HFF-Myc (cell line): ENCODE measurements at regions not wholly inside any gene's neighbourhood (a gene's known extent, or its start where the extent isn't known, plus 50 kb on each side); places are given as distances from the start of the nearest gene placed in this dataset.
A peak's percentile ranks its signal among the peaks of the same experiment; 100 is the strongest.

Experiments
- DNase-seq: peaks from one replicate; pipeline ENCODE4 v3.0.0-alpha.2; 2011; ENCODE audit warnings: low read depth; ENCODE audit errors: extremely low read depth
- H3K4me3 ChIP-seq: replicated peaks from 2 replicates; pipeline ENCODE4 v1.5.1; 2011; ENCODE audit warnings: low read depth, mild to moderate bottlenecking, control low read depth, low read length
- TF ChIP-seq, protein P1 (sequence below): IDR thresholded peaks from 2 replicates; pipeline ENCODE4 v1.5.1; 2012; ENCODE audit warnings: mild to moderate bottlenecking, low read depth, low read length, control low read depth; ENCODE audit errors: missing control alignments

DNA sequence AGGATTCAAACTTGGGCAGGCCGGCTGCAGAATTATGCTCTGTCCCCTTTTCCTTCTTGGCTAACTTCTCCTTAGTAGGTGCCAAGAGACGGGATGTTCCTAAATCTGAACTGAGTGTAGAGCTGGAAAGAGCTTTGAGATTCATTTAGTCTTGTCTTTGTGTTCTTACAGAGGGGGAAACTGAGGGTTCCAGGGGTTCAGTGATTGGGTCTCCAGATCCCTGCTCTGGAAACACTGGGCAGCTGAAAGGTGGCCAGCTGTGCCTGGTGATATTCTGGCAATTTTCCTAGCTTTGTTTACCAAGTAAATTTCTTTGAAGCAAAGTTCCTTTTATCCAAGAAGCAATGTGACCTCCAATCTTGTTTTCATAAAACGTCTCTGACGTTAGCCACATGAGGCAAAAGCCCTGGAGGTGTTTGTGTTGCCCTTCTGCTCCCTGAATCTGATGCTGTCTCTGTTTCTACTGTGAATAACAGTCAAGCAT is 288.7 kb downstream of the ZSWIM6 start:
- no peak overlapping the region for H3K4me3 ChIP-seq
- no peak for DNase-seq
- TF ChIP-seq, protein P1, sequence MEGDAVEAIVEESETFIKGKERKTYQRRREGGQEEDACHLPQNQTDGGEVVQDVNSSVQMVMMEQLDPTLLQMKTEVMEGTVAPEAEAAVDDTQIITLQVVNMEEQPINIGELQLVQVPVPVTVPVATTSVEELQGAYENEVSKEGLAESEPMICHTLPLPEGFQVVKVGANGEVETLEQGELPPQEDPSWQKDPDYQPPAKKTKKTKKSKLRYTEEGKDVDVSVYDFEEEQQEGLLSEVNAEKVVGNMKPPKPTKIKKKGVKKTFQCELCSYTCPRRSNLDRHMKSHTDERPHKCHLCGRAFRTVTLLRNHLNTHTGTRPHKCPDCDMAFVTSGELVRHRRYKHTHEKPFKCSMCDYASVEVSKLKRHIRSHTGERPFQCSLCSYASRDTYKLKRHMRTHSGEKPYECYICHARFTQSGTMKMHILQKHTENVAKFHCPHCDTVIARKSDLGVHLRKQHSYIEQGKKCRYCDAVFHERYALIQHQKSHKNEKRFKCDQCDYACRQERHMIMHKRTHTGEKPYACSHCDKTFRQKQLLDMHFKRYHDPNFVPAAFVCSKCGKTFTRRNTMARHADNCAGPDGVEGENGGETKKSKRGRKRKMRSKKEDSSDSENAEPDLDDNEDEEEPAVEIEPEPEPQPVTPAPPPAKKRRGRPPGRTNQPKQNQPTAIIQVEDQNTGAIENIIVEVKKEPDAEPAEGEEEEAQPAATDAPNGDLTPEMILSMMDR: no peak

DNA sequence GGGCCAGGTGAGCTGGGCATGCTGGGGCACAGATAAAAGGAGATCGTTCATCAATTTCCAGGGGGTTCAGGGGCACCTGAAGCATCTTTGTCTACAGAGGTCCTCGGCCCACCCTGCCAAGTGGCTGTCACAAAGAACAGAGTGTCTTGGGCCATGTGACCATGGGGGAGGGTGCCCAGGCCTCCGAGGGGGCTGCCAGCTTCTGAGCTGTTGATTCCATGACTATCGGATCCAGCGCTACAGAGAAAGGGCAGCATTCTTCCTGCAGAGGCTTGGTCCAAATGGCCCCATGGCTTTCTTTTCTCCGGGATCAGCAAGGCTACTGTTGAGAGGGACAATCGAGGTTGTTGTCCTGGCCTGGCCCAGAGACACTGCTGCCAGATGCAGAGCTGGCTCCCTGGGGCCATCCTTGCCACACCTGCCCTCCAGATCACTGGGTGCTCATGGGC is 289.2 kb downstream of the ZSWIM6 start:
- TF ChIP-seq, protein P1: no peak
- H3K4me3 ChIP-seq: no peak overlapping the region
- no peak for DNase-seq

DNA sequence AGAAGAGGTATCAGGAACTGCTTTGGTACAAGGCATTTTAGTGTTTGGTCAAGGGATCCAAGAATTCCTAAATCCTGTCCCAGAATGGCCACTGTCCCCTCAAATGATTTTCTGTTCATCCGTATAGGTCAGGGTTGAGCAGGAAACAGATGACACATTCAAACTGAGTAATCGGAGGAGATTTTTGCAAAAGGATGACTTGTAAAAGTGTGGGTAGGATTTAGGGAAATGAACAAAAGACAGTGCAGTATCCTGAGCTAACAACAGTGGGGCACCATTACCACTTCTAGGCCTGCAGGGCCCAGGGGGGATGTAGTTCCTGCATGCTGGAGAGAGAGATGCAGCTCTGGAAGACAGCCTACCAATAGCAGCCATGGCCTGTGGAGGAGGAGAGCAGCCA is 290.1 kb downstream of the ZSWIM6 start:
- TF ChIP-seq, protein P1: no peak
- no peak for DNase-seq
- H3K4me3 ChIP-seq: no peak overlapping the region

DNA sequence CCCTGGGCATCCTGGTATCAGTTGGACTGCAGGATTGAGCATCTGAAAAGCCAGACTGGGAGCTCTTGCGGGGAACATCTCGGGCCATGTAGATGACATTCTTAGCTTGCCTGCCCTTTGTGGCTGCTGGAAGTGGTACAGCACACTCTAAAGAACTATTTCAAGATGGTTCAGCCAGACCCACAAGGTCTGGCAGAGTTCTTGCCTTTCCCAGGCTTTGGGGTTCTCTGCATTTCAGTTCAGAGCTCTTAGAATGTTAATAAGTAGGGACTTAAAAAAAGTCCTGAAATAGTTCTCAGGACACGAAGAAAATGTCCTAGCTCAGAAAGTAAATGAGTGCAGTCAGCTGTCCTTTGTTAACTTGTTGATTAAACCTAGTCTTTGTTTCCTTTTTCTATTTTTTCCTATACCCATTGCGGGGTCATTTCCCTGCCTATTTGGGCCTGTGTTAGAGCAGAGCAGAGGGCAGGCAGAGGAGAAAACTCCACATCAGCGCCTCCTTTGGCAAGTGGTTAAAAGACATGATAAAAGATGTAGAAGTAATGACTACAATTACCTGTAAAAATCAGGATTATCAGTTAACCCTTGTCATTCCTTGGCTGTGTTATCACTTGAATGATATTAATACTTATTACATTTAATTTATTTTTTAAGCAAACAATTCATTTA is 291.5 kb downstream of the ZSWIM6 start:
- no peak overlapping the region for H3K4me3 ChIP-seq
- TF ChIP-seq, protein P1: peak; percentile 23

DNA sequence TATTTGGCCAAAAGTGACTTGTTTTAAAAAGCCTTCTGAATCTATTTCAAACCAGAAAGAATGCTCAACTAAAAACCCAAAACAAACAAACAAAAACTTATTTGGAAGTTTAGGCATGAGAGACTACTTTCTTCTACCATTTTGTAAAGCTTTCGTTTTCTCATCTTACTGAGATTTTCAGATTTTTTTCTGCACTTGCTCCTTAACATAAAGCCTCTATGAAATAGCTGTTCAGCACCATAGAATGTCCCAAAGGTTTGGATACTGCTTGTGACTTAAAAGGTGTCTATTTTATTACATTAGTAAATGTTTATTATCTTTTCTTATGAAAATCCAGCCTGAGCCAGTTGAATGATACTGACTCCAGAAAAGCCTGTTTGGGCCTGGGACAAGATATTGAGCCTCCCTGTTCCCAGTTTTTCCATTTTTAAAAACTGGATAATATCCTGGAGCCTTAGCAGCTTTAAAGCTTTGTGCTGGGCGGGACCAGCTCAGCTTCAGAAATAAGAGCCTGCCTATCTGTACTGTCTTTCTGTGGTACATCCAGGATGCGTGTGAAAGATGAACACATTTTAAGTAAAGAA is 292.6 kb downstream of the ZSWIM6 start:
- no peak for DNase-seq
- TF ChIP-seq, protein P1: no peak
- H3K4me3 ChIP-seq: no peak overlapping the region

More for the DNA sequence above, 291.5 kb downstream of the ZSWIM6 start:
- DNase-seq: no peak

DNA sequence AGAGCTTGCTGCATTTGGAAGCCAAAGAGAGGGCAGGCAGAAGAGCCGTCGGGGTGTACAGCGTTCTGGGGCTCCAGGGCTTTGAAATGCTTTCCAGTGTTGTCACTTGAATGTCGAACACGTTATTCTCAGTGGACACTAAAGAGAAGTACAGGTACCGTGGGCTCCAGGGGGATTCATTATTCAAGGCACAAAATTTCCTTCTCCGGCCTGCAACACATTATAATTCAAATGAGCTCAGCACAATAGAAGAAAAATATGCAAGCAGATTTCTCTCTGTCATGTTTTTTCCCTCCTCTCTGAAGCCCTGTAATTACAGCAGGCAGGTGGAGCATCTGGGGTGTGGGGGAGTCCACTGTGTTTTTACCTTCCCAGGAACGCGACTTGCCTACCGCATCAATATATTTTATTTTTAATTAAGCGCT is 293.1 kb downstream of the ZSWIM6 start:
- TF ChIP-seq, protein P1: no peak
- H3K4me3 ChIP-seq: peak overlapping the region; percentile 23
- no peak for DNase-seq
